Memory B cell (primary cell): ENCODE measurements at regions not wholly inside any gene's neighbourhood (a gene's known extent, or its start where the extent isn't known, plus 50 kb on each side); places are given as distances from the start of the nearest gene placed in this dataset.

Source experiments
- ATAC-seq: fragments of 150-1000 bp; cut with Tn5 transposase; 2 replicates; pipeline ENCODE4 v1.10.0; 2021; ENCODE audit warnings: low read depth, mild to moderate bottlenecking, moderate library complexity
- DNase-seq, 2 donors: peaks; one replicate each; pipeline ENCODE4 v3.0.0; 2022; ENCODE audit warnings: low spot score in 2 of 2
- H3K27ac Mint-ChIP-seq: one replicate; pipeline ENCODE4 v1.8.0; 2022; ENCODE audit warnings: mild to moderate bottlenecking, moderate library complexity, mixed read lengths
- H3K27me3 Mint-ChIP-seq: one replicate; pipeline ENCODE4 v1.8.0; 2022; ENCODE audit warnings: mixed read lengths
- H3K36me3 Mint-ChIP-seq: one replicate; pipeline ENCODE4 v1.8.0; 2022; ENCODE audit warnings: mild to moderate bottlenecking, mixed read lengths
- H3K4me1 Mint-ChIP-seq: one replicate; pipeline ENCODE4 v1.8.0; 2022; ENCODE audit warnings: mixed read lengths
- H3K4me3 Mint-ChIP-seq: one replicate; pipeline ENCODE4 v1.8.0; 2022; ENCODE audit warnings: mild to moderate bottlenecking, moderate library complexity, mixed read lengths
- H3K9me3 Mint-ChIP-seq: one replicate; pipeline ENCODE4 v1.8.0; 2022; ENCODE audit warnings: mixed read lengths

GRCh38 chr14:46053221-46053620 lies 598.4 kb downstream of the RPL10L start:
- Mint-ChIP-seq H3K9me3 (peaks cover 4% of the 10 kb centered on the region), H3K36me3 (no peaks in the 10 kb centered on the region), H3K27ac (no peak overlapping the region), H3K4me1 (no peaks in the 10 kb centered on the region), H3K27me3 (no peaks in the 10 kb centered on the region), H3K4me3 (no peak overlapping the region)
- ATAC-seq (no peak), DNase-seq (no peak)

- no peak for DNase-seq
- Mint-ChIP-seq H3K4me1 (no peaks in the 10 kb centered on the region), H3K4me3 (no peak overlapping the region)
Measured at GRCh38 chr14:46051796-46052195, 599.8 kb downstream of the RPL10L start.

DNA sequence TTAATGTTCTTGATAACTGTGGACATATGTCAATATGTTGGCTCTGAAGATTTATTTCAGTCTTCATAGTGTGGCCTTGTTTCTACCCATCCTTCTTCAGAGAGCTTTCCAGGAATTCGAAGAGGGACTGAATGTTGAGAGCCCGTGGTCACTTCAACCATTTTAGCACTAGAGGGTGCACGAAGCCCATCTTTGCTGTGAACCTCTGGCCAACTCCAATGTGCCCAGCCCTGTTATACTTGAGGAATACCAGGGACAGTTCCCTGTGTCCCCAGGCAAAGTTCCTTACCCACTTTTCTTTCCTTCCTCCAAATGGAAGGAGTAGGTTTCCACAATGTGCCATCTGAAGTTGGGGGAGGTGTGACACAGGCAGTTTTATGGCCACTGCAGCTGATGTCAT lies 603.5 kb downstream of the RPL10L start:
- Mint-ChIP-seq H3K4me1 (no peaks in the 10 kb centered on the region), H3K27ac (no peak overlapping the region), H3K4me3 (no peak overlapping the region), H3K36me3 (no peaks in the 10 kb centered on the region), H3K27me3 (no peaks in the 10 kb centered on the region), H3K9me3 (peaks cover 13% of the 10 kb centered on the region)
- ATAC-seq (no peak), DNase-seq (no peak)

More at GRCh38 chr14:46051796-46052195, 599.8 kb downstream of the RPL10L start:
- Mint-ChIP-seq H3K36me3 (no peaks in the 10 kb centered on the region), H3K27me3 (no peaks in the 10 kb centered on the region), H3K9me3 (peaks cover 9% of the 10 kb centered on the region), H3K27ac (no peak overlapping the region)
- no peak for ATAC-seq

GRCh38 chr14:46036099-46036498 lies 615.5 kb downstream of the RPL10L start:
- ATAC-seq (no peak), DNase-seq (no peak)
- Mint-ChIP-seq H3K27me3 (no peaks in the 10 kb centered on the region), H3K4me3 (no peak overlapping the region), H3K27ac (no peak overlapping the region), H3K4me1 (no peaks in the 10 kb centered on the region), H3K9me3 (peaks cover 2% of the 10 kb centered on the region), H3K36me3 (no peaks in the 10 kb centered on the region)

- no peaks in the 10 kb centered on the region for H3K4me1 Mint-ChIP-seq
- ATAC-seq (no peak), DNase-seq (no peak)
- H3K27ac Mint-ChIP-seq: no peak overlapping the region
- H3K27me3 Mint-ChIP-seq: no peaks in the 10 kb centered on the region
- no peaks in the 10 kb centered on the region for H3K9me3 Mint-ChIP-seq
- H3K4me3 Mint-ChIP-seq: no peak overlapping the region
- no peaks in the 10 kb centered on the region for H3K36me3 Mint-ChIP-seq
Measured at GRCh38 chr14:46034305-46034704, 617.3 kb downstream of the RPL10L start.

- H3K4me1 Mint-ChIP-seq: no peaks in the 10 kb centered on the region
- ATAC-seq (no peak), DNase-seq (no peak)
- no peak overlapping the region for H3K4me3 Mint-ChIP-seq
- H3K9me3 Mint-ChIP-seq: peaks cover 9% of the 10 kb centered on the region
- H3K27me3 Mint-ChIP-seq: no peaks in the 10 kb centered on the region
- no peak overlapping the region for H3K27ac Mint-ChIP-seq
- no peaks in the 10 kb centered on the region for H3K36me3 Mint-ChIP-seq
Measured at GRCh38 chr14:46018846-46019420, 632.6 kb downstream of the RPL10L start.

GRCh38 chr14:46008348-46008747 lies 643.2 kb downstream of the RPL10L start:
- DNase-seq: no peak
- no peaks in the 10 kb centered on the region for H3K27me3 Mint-ChIP-seq
- no peak overlapping the region for H3K4me3 Mint-ChIP-seq
- no peaks in the 10 kb centered on the region for H3K36me3 Mint-ChIP-seq
- no peak overlapping the region for H3K27ac Mint-ChIP-seq
- peaks cover 6% of the 10 kb centered on the region for H3K9me3 Mint-ChIP-seq
- H3K4me1 Mint-ChIP-seq: no peaks in the 10 kb centered on the region
- ATAC-seq: no peak

- H3K4me3 Mint-ChIP-seq: no peak overlapping the region
- H3K9me3 Mint-ChIP-seq: no peaks in the 10 kb centered on the region
- no peak overlapping the region for H3K27ac Mint-ChIP-seq
- ATAC-seq (no peak), DNase-seq (no peak)
- H3K36me3 Mint-ChIP-seq: no peaks in the 10 kb centered on the region
- no peaks in the 10 kb centered on the region for H3K27me3 Mint-ChIP-seq
- no peaks in the 10 kb centered on the region for H3K4me1 Mint-ChIP-seq
Measured at GRCh38 chr14:45998554-45998953, 653.0 kb downstream of the RPL10L start.

GRCh38 chr14:45990252-45990651 lies 661.3 kb downstream of the RPL10L start:
- no peaks in the 10 kb centered on the region for H3K36me3 Mint-ChIP-seq
- H3K9me3 Mint-ChIP-seq: peaks cover 9% of the 10 kb centered on the region
- no peaks in the 10 kb centered on the region for H3K4me1 Mint-ChIP-seq
- no peak overlapping the region for H3K27ac Mint-ChIP-seq
- H3K27me3 Mint-ChIP-seq: no peaks in the 10 kb centered on the region
- DNase-seq: no peak
- no peak for ATAC-seq
- H3K4me3 Mint-ChIP-seq: no peak overlapping the region

GRCh38 chr14:45976001-45976400 lies 675.6 kb downstream of the RPL10L start:
- H3K4me3 Mint-ChIP-seq: no peak overlapping the region
- ATAC-seq (no peak), DNase-seq (no peak)
- H3K4me1 Mint-ChIP-seq: no peaks in the 10 kb centered on the region
- no peak overlapping the region for H3K27ac Mint-ChIP-seq
- H3K27me3 Mint-ChIP-seq: no peaks in the 10 kb centered on the region
- H3K36me3 Mint-ChIP-seq: no peaks in the 10 kb centered on the region
- H3K9me3 Mint-ChIP-seq: no peaks in the 10 kb centered on the region

GRCh38 chr14:45972416-45972815 lies 679.2 kb downstream of the RPL10L start:
- H3K4me1 Mint-ChIP-seq: no peaks in the 10 kb centered on the region
- no peaks in the 10 kb centered on the region for H3K36me3 Mint-ChIP-seq
- peaks cover 4% of the 10 kb centered on the region for H3K9me3 Mint-ChIP-seq
- DNase-seq: no peak
- H3K27me3 Mint-ChIP-seq: no peaks in the 10 kb centered on the region
- H3K4me3 Mint-ChIP-seq: no peak overlapping the region
- H3K27ac Mint-ChIP-seq: no peak overlapping the region
- no peak for ATAC-seq

- DNase-seq: no peak
- no peak overlapping the region for H3K27ac Mint-ChIP-seq
- H3K4me3 Mint-ChIP-seq: no peak overlapping the region
- no peaks in the 10 kb centered on the region for H3K36me3 Mint-ChIP-seq
- ATAC-seq: no peak
- no peaks in the 10 kb centered on the region for H3K27me3 Mint-ChIP-seq
- no peaks in the 10 kb centered on the region for H3K4me1 Mint-ChIP-seq
- H3K9me3 Mint-ChIP-seq: peaks cover 4% of the 10 kb centered on the region
Measured at GRCh38 chr14:45970621-45971020, 681.0 kb downstream of the RPL10L start.

- DNase-seq (no peak), ATAC-seq (no peak)
- Mint-ChIP-seq H3K9me3 (peaks cover 4% of the 10 kb centered on the region), H3K36me3 (no peaks in the 10 kb centered on the region), H3K27me3 (no peaks in the 10 kb centered on the region), H3K27ac (no peak overlapping the region), H3K4me3 (no peak overlapping the region), H3K4me1 (no peaks in the 10 kb centered on the region)
Measured at GRCh38 chr14:45968037-45968436, 683.5 kb downstream of the RPL10L start.

DNA sequence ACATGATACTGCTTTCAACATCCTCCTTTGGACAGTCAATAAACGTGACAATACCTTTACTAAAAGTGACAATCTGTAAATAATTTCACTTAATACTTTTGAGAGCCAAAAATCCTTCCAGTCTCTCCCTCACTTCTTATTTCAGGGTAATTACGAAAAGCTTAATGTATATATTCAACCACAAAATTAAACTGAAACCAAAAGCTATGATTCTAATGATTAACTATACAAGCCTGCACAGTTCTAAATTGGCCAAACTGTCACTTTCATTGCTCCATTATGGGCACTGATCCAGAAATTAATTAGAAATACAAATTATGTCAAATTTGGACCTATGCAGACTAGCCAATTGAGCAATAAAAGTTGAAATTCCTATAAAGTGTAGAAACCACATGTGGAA lies 696.5 kb upstream of the MIS18BP1 start:
- H3K4me3 Mint-ChIP-seq: no peak overlapping the region
- H3K27me3 Mint-ChIP-seq: no peaks in the 10 kb centered on the region
- H3K4me1 Mint-ChIP-seq: no peaks in the 10 kb centered on the region
- ATAC-seq (no peak), DNase-seq (no peak)
- H3K9me3 Mint-ChIP-seq: no peaks in the 10 kb centered on the region
- no peak overlapping the region for H3K27ac Mint-ChIP-seq
- no peaks in the 10 kb centered on the region for H3K36me3 Mint-ChIP-seq

- ATAC-seq: no peak
- Mint-ChIP-seq H3K4me3 (no peak overlapping the region), H3K27ac (no peak overlapping the region), H3K9me3 (no peaks in the 10 kb centered on the region), H3K4me1 (no peaks in the 10 kb centered on the region), H3K27me3 (no peaks in the 10 kb centered on the region), H3K36me3 (no peaks in the 10 kb centered on the region)
- no peak for DNase-seq
Measured at GRCh38 chr14:45947830-45948229, 694.8 kb upstream of the MIS18BP1 start.
